HEK293 (cell line): ENCODE measurements at regions not wholly inside any gene's neighbourhood (a gene's known extent, or its start where the extent isn't known, plus 50 kb on each side); places are given as distances from the start of the nearest gene placed in this dataset.

Experiments used
- EGR2 ChIP-seq: fragments of 450-650 bp; formaldehyde crosslinking; IDR thresholded peaks from 2 replicates; pipeline ENCODE4 v1.5.1; 2016; ENCODE audit warnings: low read depth, missing biosample characterization, missing genetic modification characterization
- FEZF1 ChIP-seq: fragments of 450-650 bp; formaldehyde crosslinking; IDR thresholded peaks from 2 replicates; pipeline ENCODE4 v1.5.1; 2016; ENCODE audit warnings: missing biosample characterization, missing genetic modification characterization
- MZF1 ChIP-seq: fragments of 450-650 bp; formaldehyde crosslinking; IDR thresholded peaks from 2 replicates; pipeline ENCODE4 v1.5.1; 2017; ENCODE audit warnings: missing biosample characterization, missing genetic modification characterization, borderline replicate concordance
- OSR2 ChIP-seq: fragments of 450-650 bp; formaldehyde crosslinking; IDR thresholded peaks from 2 replicates; pipeline ENCODE4 v1.5.1; 2016; ENCODE audit warnings: missing biosample characterization, missing genetic modification characterization
- OVOL3 ChIP-seq: fragments of 450-650 bp; formaldehyde crosslinking; IDR thresholded peaks from 2 replicates; pipeline ENCODE4 v1.5.1; 2016; ENCODE audit warnings: missing biosample characterization, missing genetic modification characterization
- PRDM6 ChIP-seq: fragments of 450-650 bp; formaldehyde crosslinking; IDR thresholded peaks from 2 replicates; pipeline ENCODE4 v1.5.1; 2017; ENCODE audit warnings: missing biosample characterization, missing genetic modification characterization
- REPIN1 ChIP-seq: fragments of 450-650 bp; formaldehyde crosslinking; IDR thresholded peaks from 2 replicates; pipeline ENCODE4 v1.5.1; 2017; ENCODE audit warnings: missing biosample characterization, missing genetic modification characterization, low read depth
- ZBTB1 ChIP-seq: fragments of 450-650 bp; formaldehyde crosslinking; IDR thresholded peaks from 2 replicates; pipeline ENCODE4 v1.5.1; 2016; ENCODE audit warnings: missing biosample characterization, missing genetic modification characterization
- ZBTB11 ChIP-seq: fragments of 450-650 bp; formaldehyde crosslinking; conservative IDR thresholded peaks from 2 replicates; pipeline ENCODE4 v1.5.1; 2016; ENCODE audit warnings: low read depth, missing biosample characterization, missing genetic modification characterization
- ZBTB6 ChIP-seq: fragments of 450-650 bp; formaldehyde crosslinking; IDR thresholded peaks from 2 replicates; pipeline ENCODE4 v1.5.1; 2017; ENCODE audit warnings: missing biosample characterization, missing genetic modification characterization
- ZNF10 ChIP-seq: fragments of 450-650 bp; formaldehyde crosslinking; IDR thresholded peaks from 2 replicates; pipeline ENCODE4 v1.5.1; 2017; ENCODE audit warnings: missing biosample characterization, missing genetic modification characterization
- ZNF112 ChIP-seq: fragments of 450-650 bp; formaldehyde crosslinking; IDR thresholded peaks from 2 replicates; pipeline ENCODE4 v1.5.0; 2017; ENCODE audit warnings: missing biosample characterization, missing genetic modification characterization
- ZNF121 ChIP-seq: fragments of 450-650 bp; formaldehyde crosslinking; IDR thresholded peaks from 2 replicates; pipeline ENCODE4 v1.5.1; 2016; ENCODE audit warnings: missing biosample characterization, missing genetic modification characterization
- ZNF280C ChIP-seq: fragments of 450-650 bp; formaldehyde crosslinking; IDR thresholded peaks from 2 replicates; pipeline ENCODE4 v1.5.1; 2016; ENCODE audit warnings: missing biosample characterization, missing genetic modification characterization
- ZNF341 ChIP-seq: fragments of 450-650 bp; formaldehyde crosslinking; IDR thresholded peaks from 2 replicates; pipeline ENCODE4; 2016; ENCODE audit warnings: low read depth, missing biosample characterization, missing genetic modification characterization
- ZNF362 ChIP-seq: fragments of 450-650 bp; formaldehyde crosslinking; IDR thresholded peaks from 2 replicates; pipeline ENCODE4 v1.5.1; 2016; ENCODE audit warnings: missing biosample characterization, missing genetic modification characterization
- ZNF394 ChIP-seq: fragments of 450-650 bp; formaldehyde crosslinking; IDR thresholded peaks from 2 replicates; pipeline ENCODE4 v1.5.1; 2016; ENCODE audit warnings: missing biosample characterization, missing genetic modification characterization, mild to moderate bottlenecking, moderate library complexity, borderline replicate concordance
- ZNF426 ChIP-seq: fragments of 450-650 bp; formaldehyde crosslinking; IDR thresholded peaks from 2 replicates; pipeline ENCODE4 v1.5.1; 2017; ENCODE audit warnings: missing biosample characterization, missing genetic modification characterization, mild to moderate bottlenecking, inconsistent platforms, moderate library complexity
- ZNF513 ChIP-seq: fragments of 450-650 bp; IDR thresholded peaks from 2 replicates; pipeline ENCODE4 v1.5.1; 2018; ENCODE audit warnings: missing biosample characterization, missing genetic modification characterization
- ZNF521 ChIP-seq: fragments of 450-650 bp; formaldehyde crosslinking; IDR thresholded peaks from 2 replicates; pipeline ENCODE4 v1.5.1; 2017; ENCODE audit warnings: missing biosample characterization, mild to moderate bottlenecking, missing genetic modification characterization
- ZNF621 ChIP-seq: fragments of 450-650 bp; formaldehyde crosslinking; IDR thresholded peaks from 2 replicates; pipeline ENCODE4 v1.5.1; 2017; ENCODE audit warnings: missing biosample characterization, missing genetic modification characterization
- ZNF623 ChIP-seq: fragments of 450-650 bp; formaldehyde crosslinking; IDR thresholded peaks from 2 replicates; pipeline ENCODE4 v1.5.1; 2016; ENCODE audit warnings: missing biosample characterization, missing genetic modification characterization
- ZNF626 ChIP-seq: fragments of 450-650 bp; sonication (Bioruptor Pico); formaldehyde crosslinking; IDR thresholded peaks from 2 replicates; pipeline ENCODE4 v1.5.1; 2018; ENCODE audit warnings: missing biosample characterization, missing genetic modification characterization, inconsistent platforms
- ZNF701 ChIP-seq: fragments of 450-650 bp; formaldehyde crosslinking; IDR thresholded peaks from 2 replicates; pipeline ENCODE4 v1.5.1; 2016; ENCODE audit warnings: missing biosample characterization, missing genetic modification characterization
- ZNF776 ChIP-seq: fragments of 450-650 bp; formaldehyde crosslinking; IDR thresholded peaks from 2 replicates; pipeline ENCODE4 v1.5.0; 2017; ENCODE audit warnings: missing biosample characterization, missing genetic modification characterization, borderline replicate concordance
- ZNF837 ChIP-seq: fragments of 450-650 bp; formaldehyde crosslinking; IDR thresholded peaks from 2 replicates; pipeline ENCODE4 v1.5.1; 2016; ENCODE audit warnings: missing biosample characterization, missing genetic modification characterization
- ZNF843 ChIP-seq: fragments of 450-650 bp; formaldehyde crosslinking; IDR thresholded peaks from 2 replicates; pipeline ENCODE4 v1.5.1; 2016; ENCODE audit warnings: missing biosample characterization, missing genetic modification characterization
- ZSCAN23 ChIP-seq: fragments of 450-650 bp; formaldehyde crosslinking; IDR thresholded peaks from 2 replicates; pipeline ENCODE4 v1.5.1; 2016; ENCODE audit warnings: missing biosample characterization, missing genetic modification characterization
- ZXDB ChIP-seq: fragments of 450-650 bp; formaldehyde crosslinking; IDR thresholded peaks from 2 replicates; pipeline ENCODE4 v1.5.1; 2016; ENCODE audit warnings: missing biosample characterization, missing genetic modification characterization

- no peak for TF ChIP-seq OVOL3 (tag by site-specific recombination)
- TF ChIP-seq ZNF341 (tag by site-specific recombination): no peak
- TF ChIP-seq ZNF362 (tag by site-specific recombination): no peak
- TF ChIP-seq ZNF776 (tag by site-specific recombination): no peak
- TF ChIP-seq ZNF112 (tag by site-specific recombination): no peak
- no peak for TF ChIP-seq ZNF626 (tag by site-specific recombination)
- peak; percentile 28; the same call in 1 of the 2 replicates for TF ChIP-seq FEZF1 (tag by site-specific recombination)
- no peak for TF ChIP-seq ZNF837 (tag by site-specific recombination)
- TF ChIP-seq ZNF623 (tag by site-specific recombination): no peak
- no peak for TF ChIP-seq ZNF10 (tag by site-specific recombination)
- no peak for TF ChIP-seq ZBTB11 (tag by site-specific recombination)
- TF ChIP-seq ZBTB6 (tag by site-specific recombination): no peak
- TF ChIP-seq REPIN1 (tag by site-specific recombination): no peak
- TF ChIP-seq PRDM6 (tag by site-specific recombination): peak; percentile 58
- TF ChIP-seq MZF1 (tag by site-specific recombination): peak; percentile 19; the same call in 1 of the 2 replicates
- TF ChIP-seq ZNF621 (tag by site-specific recombination): no peak
- TF ChIP-seq ZXDB (tag by site-specific recombination): no peak
- 0 out of 2 replicates have a peak, but pooled peaks have one; percentile 26 for TF ChIP-seq OSR2 (tag by site-specific recombination)
- TF ChIP-seq ZNF394: no peak
- TF ChIP-seq ZNF843 (tag by site-specific recombination): 0 out of 2 replicates have a peak, but pooled peaks have one; percentile 41
- no peak for TF ChIP-seq ZNF513 (tag by site-specific recombination)
- TF ChIP-seq ZNF426 (tag by site-specific recombination): no peak
- TF ChIP-seq ZBTB1 (tag by site-specific recombination): no peak
- no peak for TF ChIP-seq ZNF701 (tag by site-specific recombination)
- no peak for TF ChIP-seq ZNF521
- TF ChIP-seq ZNF280C (tag by site-specific recombination): no peak
- no peak for TF ChIP-seq EGR2 (tag by site-specific recombination)
- no peak for TF ChIP-seq ZSCAN23 (tag by site-specific recombination)
- TF ChIP-seq ZNF121 (tag by site-specific recombination): no peak
Measured at GRCh38 chr17:68710035-68710780, 109.0 kb upstream of the FAM20A start (continued).
